GM21515 (cell line): ENCODE measurements at regions not wholly inside any gene's neighbourhood (a gene's known extent, or its start where the extent isn't known, plus 50 kb on each side); places are given as distances from the start of the nearest gene placed in this dataset.
"Not testable (repeated sequence)": the region's sequence is repeated elsewhere in the genome, so short reads cannot be mapped to it uniquely, and the experiment has no call there.

Experiments used
- ATAC-seq: cut with Tn5 transposase; IDR thresholded peaks from one replicate; pipeline ENCODE4 v1.9.1; 2021; ENCODE audit not compliant: unreplicated experiment

DNA sequence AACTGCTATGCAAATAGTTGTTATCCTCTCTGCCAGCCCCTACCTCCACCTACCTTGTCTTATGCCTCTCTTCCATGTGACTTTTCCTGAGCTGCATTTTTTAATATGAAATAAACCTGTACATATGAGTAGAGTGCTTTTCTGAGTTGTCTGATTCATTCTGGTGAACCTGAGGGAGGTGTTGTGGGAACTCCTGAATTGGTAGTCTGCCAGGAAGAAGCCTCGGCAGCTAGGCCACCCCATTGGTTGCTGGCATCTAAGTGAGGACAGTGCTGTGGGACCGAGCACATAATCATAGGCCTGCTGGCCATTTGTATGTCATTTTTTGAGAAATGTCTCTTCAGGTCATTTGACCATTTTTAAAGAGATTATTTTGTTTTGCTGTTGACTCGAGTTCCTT, 1146.8 kb downstream of the UQCRFS1 start:
- ATAC-seq, result no peak

GRCh38 chr19:28065026-28065425, 1147.9 kb downstream of the UQCRFS1 start:
- ATAC-seq, result no peak

- ATAC-seq, result no peak
These were observed 1149.2 kb downstream of the UQCRFS1 start for GRCh38 chr19:28063702-28064101.

DNA sequence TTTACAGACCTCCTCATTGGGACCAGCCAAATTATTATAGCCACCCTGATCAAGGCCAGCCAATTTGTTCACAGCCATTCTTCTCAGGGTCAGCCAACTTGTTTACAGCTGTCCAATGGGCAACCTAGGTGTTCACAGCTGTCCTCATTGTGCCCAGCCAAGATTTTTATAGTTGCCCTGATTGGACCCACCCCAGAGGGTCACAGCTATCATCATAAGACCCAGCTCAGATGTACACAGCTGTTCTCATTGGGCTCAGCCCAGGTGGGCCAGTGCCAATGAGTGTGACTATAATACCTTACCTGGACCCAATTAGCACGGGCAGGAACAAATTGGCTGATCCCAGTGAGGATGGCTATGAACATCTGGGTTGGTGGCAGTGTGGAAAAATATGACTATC, 1151.8 kb downstream of the UQCRFS1 start:
- ATAC-seq, result no peak

- not testable (repeated sequence) for ATAC-seq
These were observed 1155.9 kb downstream of the UQCRFS1 start for GRCh38 chr19:28057026-28057425.

- ATAC-seq, result no peak
These were observed 1161.9 kb downstream of the UQCRFS1 start for GRCh38 chr19:28051047-28051446.

DNA sequence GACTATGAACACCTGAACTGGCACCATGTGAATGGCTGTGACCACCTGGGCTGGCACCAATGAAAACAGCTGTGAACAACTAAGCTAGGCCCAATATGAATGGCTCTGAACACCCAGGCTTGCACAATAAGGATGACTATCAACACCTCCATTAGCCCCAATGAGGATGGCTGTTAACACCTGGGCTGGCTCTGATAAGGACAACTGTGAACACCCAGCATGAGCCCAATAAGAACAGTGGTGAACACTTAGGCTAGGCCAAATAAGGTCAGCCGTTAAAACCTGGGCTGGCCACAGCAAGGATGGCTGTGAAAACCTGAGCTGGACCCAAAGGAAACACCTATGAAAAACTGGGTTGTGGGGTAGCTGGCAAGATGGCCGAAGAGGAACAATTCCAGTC, 1163.1 kb downstream of the UQCRFS1 start:
- no peak for ATAC-seq

DNA sequence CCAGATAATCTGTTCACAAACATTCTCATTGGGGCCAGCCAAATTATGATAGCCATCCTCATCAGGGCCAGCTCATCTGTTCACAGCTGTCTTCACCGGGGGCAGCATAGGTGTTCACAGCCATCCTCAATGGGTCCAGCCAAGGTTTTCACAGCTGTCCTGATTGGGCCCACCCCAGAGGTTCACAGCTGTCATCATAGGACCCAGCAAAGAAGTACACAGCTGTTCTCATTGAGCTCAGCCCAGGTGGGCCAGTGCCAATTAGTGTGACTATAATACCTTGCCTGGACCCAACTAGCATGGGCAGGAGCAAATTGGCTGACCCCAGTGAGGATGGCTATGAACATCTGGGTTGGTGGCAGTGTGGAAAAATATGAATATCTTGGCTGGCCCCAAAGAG, 1166.0 kb downstream of the UQCRFS1 start:
- no peak for ATAC-seq

GRCh38 chr19:28045621-28046020, 1167.3 kb downstream of the UQCRFS1 start:
- no peak for ATAC-seq

GRCh38 chr19:28044477-28044876, 1168.5 kb downstream of the UQCRFS1 start:
- no peak for ATAC-seq

GRCh38 chr19:28042516-28042915, 1170.4 kb downstream of the UQCRFS1 start:
- ATAC-seq, result no peak

DNA sequence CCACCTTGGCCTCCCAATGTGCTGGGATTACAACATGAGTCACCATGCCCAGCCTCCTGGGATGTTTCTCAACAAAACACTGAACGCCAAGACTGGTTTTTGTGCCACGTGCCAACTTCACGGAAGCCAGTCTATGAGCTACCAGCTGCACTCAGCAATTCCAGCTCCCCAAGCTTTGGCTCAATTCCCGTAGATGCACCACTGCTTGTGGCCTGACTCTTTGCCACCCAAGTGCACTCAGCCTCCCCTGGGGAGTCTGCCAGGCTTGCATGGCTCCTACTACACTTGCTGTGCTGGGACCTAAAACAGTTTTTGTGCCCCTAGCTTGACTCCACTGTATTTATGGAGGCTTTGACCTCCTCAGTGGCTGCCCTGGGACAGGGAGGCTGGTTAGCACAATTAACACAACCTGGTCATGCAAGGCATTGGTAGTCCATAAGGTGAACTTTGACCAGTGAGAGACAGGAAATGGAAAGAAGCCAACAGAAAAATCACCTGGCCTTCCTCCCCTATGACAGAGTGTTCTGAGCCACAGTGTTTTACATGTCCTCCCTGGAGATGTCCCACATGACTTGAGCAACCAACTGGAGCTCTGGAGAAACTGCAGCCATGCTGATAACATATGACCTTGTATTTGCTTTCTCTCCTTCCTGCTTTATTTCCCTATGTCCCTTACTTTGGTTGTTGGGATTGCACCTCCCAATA, 1173.1 kb downstream of the UQCRFS1 start:
- ATAC-seq, result no peak

DNA sequence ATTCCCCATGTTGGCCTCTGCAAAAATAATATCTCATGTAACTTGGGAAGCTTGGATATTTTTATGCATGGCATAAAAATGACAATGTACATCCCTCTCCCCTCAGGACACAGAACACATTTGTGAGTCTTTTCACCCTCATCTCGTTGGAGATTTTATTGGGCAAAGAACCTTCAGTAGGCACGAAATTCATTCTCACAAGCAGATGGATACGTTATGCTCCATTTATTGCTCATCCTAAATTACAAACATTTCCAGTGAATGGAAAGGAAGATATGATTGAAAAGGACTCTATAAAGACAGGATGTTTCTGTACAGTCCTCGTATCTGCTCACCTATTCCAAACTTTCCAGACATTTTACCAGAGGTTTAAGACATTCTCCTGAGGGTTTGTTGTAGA, 1175.8 kb downstream of the UQCRFS1 start:
- ATAC-seq, result no peak

- no peak for ATAC-seq
These were observed 1176.5 kb downstream of the UQCRFS1 start for GRCh38 chr19:28036486-28036885.

- no peak for ATAC-seq
These were observed 1178.0 kb downstream of the UQCRFS1 start for GRCh38 chr19:28034936-28035335.

DNA sequence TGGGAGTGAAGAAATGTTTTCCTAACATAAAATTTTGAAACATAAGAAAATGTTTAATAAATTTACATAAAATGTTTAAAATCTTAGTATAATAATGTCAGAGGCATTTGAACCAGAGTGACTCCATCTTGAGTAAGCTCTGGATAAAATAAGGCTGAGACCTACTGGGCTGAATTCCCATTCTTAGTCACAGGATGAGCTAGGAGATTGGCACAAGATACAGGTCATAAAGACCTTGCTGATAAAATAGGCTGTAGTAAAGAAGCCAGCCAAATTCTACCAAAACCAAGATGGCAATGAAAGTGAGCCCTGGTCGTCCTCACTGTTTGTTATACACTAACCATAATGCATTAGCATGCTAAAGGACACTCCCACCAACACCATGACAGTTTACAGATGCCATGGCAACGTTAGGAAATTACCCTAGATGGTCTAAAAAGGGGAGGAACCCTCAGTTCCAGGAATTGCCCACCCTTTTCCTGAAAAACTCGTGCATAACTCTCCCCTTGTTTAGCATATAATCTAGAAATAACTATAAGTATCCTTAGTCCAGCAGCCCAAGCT, 1184.0 kb downstream of the UQCRFS1 start:
- ATAC-seq, result no peak

- ATAC-seq, result no peak
These were observed 1185.8 kb downstream of the UQCRFS1 start for GRCh38 chr19:28027116-28027515.

- ATAC-seq, result no peak
These were observed 1186.3 kb downstream of the UQCRFS1 start for GRCh38 chr19:28026636-28027035.

- ATAC-seq, result no peak
These were observed 1188.0 kb downstream of the UQCRFS1 start for GRCh38 chr19:28024920-28025319.

DNA sequence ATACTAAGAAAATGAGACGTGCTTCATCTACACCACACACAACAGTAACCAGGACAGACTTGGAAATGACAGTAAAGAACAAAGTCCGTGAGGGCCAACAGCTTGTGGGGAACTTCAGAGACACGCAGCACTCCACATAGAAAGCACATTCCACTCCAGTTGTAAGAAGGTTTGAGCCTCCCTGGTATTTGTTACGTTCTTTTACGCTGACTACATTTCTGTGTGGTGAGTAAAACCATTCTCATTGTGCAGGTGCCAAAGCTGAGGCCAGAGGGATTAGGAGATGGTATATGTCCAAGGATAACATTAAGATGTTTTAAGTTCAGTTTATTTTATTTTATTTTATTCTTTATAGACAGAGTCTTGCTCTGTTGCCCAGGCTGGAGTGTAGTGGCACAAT, 1189.9 kb downstream of the UQCRFS1 start:
- no peak for ATAC-seq

DNA sequence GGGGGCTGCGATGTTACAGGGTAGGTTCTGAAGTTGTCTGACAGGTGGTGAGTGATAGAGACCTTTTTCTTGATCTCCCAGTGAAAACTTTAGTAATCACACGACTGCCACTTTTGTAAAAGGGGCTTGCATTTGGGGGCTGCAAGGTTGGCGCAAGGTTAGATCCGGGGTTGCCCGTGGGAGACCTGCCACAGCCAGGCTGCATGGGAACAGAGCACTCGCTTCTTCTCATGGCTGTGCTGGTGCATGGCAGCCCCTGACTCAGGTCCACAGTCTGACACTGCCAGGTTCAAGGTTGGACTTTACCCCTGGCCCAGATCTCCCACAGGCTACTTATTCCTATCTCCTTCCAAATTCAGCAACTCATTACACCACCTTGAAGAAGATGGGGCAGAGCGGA, 1190.4 kb downstream of the UQCRFS1 start:
- ATAC-seq, result no peak

- ATAC-seq, result no peak
These were observed 1191.4 kb downstream of the UQCRFS1 start for GRCh38 chr19:28021259-28022185.
